Loucy (cell line): ENCODE measurements at regions not wholly inside any gene's neighbourhood (a gene's known extent, or its start where the extent isn't known, plus 50 kb on each side); places are given as distances from the start of the nearest gene placed in this dataset.

Experiments
- H2AFZ ChIP-seq: fragments of 200-600 bp; sonication (generic); 2 replicates; pipeline ENCODE4 v1.6.0; 2016; ENCODE audit warnings: antibody characterized with exemption, mild to moderate bottlenecking, low read length, moderate library complexity
- H3F3A ChIP-seq: fragments of 200-600 bp; 2 replicates; pipeline ENCODE4 v1.6.0; 2016; ENCODE audit warnings: antibody characterized with exemption, low read depth, mild to moderate bottlenecking
- H3K27me3 ChIP-seq: fragments of 200-600 bp; sonication (generic); 2 replicates; pipeline ENCODE4 v1.6.1; 2014; ENCODE audit warnings: low read length, mild to moderate bottlenecking; ENCODE audit not compliant: insufficient read depth, poor library complexity, severe bottlenecking
- H3K36me3 ChIP-seq: fragments of 200-600 bp; sonication (generic); 2 replicates; pipeline ENCODE4 v1.6.1; 2016; ENCODE audit warnings: low read length; ENCODE audit not compliant: insufficient read depth
- H3K4me1 ChIP-seq: fragments of 200-600 bp; sonication (generic); 2 replicates; pipeline ENCODE4 v1.5.1; 2014; ENCODE audit warnings: low read length, mild to moderate bottlenecking; ENCODE audit not compliant: insufficient read depth, poor library complexity, severe bottlenecking
- H3K4me2 ChIP-seq: fragments of 200-600 bp; sonication (generic); 2 replicates; pipeline ENCODE4 v1.6.0; 2014; ENCODE audit warnings: antibody characterized with exemption, low read length, low read depth, mild to moderate bottlenecking; ENCODE audit not compliant: poor library complexity, severe bottlenecking
- H3K4me3 ChIP-seq: fragments of 200-600 bp; sonication (generic); 2 replicates; pipeline ENCODE4 v1.5.1; 2014; ENCODE audit warnings: low read length, mild to moderate bottlenecking, mixed read lengths; ENCODE audit not compliant: poor library complexity, severe bottlenecking
- H3K79me2 ChIP-seq: fragments of 200-600 bp; sonication (generic); 2 replicates; pipeline ENCODE4 v1.6.1; 2014; ENCODE audit warnings: low read length; ENCODE audit not compliant: insufficient read depth
- H3K9ac ChIP-seq: fragments of 200-600 bp; sonication (generic); 2 replicates; pipeline ENCODE4 v1.6.0; 2014; ENCODE audit warnings: mild to moderate bottlenecking, low read depth, low read length, moderate library complexity; ENCODE audit not compliant: poor library complexity, severe bottlenecking
- H3K9me2 ChIP-seq: fragments of 200-600 bp; sonication (generic); replicated peaks from 2 replicates; pipeline ENCODE4 v1.6.1; 2016; ENCODE audit warnings: low read depth, low read length, mixed read lengths
- H3K9me3 ChIP-seq: fragments of 200-600 bp; sonication (generic); 2 replicates; pipeline ENCODE4 v1.6.1; 2014; ENCODE audit warnings: mild to moderate bottlenecking, antibody characterized with exemption, low read length, low read depth; ENCODE audit not compliant: insufficient read depth
- H4K20me1 ChIP-seq: fragments of 200-600 bp; sonication (generic); 2 replicates; pipeline ENCODE4 v1.6.0; 2014; ENCODE audit warnings: antibody characterized with exemption, low read length, mild to moderate bottlenecking; ENCODE audit not compliant: insufficient read depth, poor library complexity, severe bottlenecking
- EZH2phosphoT487 ChIP-seq: fragments of 200-600 bp; IDR thresholded peaks from 2 replicates; pipeline ENCODE4 v1.6.1; 2018; ENCODE audit warnings: antibody characterized with exemption, mild to moderate bottlenecking, moderate library complexity, borderline replicate concordance
- TF ChIP-seq, protein P1 (sequence below): fragments of 200-600 bp; sonication (generic); conservative IDR thresholded peaks from 2 replicates; pipeline ENCODE4 v1.5.1; 2014; ENCODE audit warnings: mild to moderate bottlenecking, antibody characterized with exemption, low read length

DNA sequence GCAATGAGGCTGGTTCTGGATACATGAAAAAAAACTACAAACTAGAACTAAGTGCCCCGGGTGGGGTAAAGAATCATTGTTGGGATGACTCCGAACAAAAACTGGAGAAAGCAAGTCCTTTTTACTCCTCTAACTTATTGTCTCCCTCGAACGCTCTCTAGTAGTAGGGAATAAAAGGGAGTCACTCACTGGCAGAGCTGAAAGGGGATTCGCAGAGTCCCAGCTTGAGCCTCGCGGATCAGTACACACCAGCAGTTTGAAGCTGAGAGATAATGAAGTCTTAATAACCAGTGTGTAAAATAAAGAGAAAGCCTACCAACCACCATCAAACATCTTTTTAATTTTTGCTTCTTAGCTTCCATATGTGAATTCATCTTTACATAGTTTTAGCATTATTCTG, 521.9 kb upstream of the ARX start:
- no peak overlapping the region for H3K4me2 ChIP-seq
- H3K4me3 ChIP-seq: no peak overlapping the region
- no peaks in the 10 kb centered on the region for H3K4me1 ChIP-seq
- no peaks in the 10 kb centered on the region for H3K9me2 ChIP-seq
- TF ChIP-seq, protein P1, sequence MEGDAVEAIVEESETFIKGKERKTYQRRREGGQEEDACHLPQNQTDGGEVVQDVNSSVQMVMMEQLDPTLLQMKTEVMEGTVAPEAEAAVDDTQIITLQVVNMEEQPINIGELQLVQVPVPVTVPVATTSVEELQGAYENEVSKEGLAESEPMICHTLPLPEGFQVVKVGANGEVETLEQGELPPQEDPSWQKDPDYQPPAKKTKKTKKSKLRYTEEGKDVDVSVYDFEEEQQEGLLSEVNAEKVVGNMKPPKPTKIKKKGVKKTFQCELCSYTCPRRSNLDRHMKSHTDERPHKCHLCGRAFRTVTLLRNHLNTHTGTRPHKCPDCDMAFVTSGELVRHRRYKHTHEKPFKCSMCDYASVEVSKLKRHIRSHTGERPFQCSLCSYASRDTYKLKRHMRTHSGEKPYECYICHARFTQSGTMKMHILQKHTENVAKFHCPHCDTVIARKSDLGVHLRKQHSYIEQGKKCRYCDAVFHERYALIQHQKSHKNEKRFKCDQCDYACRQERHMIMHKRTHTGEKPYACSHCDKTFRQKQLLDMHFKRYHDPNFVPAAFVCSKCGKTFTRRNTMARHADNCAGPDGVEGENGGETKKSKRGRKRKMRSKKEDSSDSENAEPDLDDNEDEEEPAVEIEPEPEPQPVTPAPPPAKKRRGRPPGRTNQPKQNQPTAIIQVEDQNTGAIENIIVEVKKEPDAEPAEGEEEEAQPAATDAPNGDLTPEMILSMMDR: no peak
- no peak for TF ChIP-seq EZH2phosphoT487
- no peaks in the 10 kb centered on the region for H3K9me3 ChIP-seq
- no peak overlapping the region for H3K9ac ChIP-seq
- no peaks in the 10 kb centered on the region for H3K79me2 ChIP-seq
- H3F3A ChIP-seq: no peaks in the 10 kb centered on the region
- H2AFZ ChIP-seq: no peak overlapping the region
- no peaks in the 10 kb centered on the region for H3K36me3 ChIP-seq
- no peaks in the 10 kb centered on the region for H4K20me1 ChIP-seq
- no peaks in the 10 kb centered on the region for H3K27me3 ChIP-seq

DNA sequence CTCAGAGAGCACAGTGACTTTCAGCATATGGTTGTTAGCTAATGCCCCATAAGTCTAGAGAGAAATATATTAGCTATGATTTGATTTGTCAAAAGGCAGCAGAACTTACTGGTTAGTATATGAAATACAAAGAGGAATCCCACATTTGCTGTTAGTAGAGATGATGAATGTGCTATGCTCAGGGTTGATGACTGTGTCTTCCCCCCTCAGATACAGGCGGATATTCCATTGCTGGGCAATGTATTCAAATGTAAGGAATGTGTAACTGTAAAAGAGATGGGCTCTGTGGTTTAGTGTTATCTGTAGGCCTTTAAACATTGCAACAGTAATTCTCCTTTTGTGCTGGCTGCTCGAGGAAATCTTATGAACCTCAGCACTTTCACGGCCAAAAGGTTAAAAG, 528.9 kb upstream of the ARX start:
- Histone ChIP-seq H3K36me3 (no peaks in the 10 kb centered on the region), H3K79me2 (no peaks in the 10 kb centered on the region), H4K20me1 (no peaks in the 10 kb centered on the region), H3K27me3 (no peaks in the 10 kb centered on the region), H3F3A (no peaks in the 10 kb centered on the region), H3K9ac (no peak overlapping the region), H3K4me2 (no peak overlapping the region), H3K4me3 (no peak overlapping the region), H3K4me1 (no peaks in the 10 kb centered on the region), H3K9me3 (no peaks in the 10 kb centered on the region), H2AFZ (no peak overlapping the region), H3K9me2 (no peaks in the 10 kb centered on the region)
- TF ChIP-seq, protein P1: no peak
- no peak for TF ChIP-seq EZH2phosphoT487

DNA sequence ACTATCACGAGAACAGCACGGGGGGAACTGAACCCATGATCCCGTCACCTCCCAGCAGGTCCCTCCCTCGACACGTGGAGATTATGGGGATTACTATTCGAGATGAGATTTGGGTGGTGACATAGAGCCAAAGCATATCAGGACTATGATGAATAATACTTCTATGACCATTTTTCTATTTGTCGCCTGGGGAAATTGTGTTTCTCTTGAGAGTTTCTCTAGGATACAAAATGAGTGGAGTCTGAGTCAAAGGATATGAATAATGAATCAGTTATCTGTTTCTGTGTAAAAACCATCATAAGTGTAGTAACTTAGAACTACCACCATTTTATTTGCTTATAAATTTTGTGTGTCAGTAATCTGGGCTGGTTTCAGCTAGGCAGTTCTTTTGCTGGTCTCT, 533.0 kb upstream of the ARX start:
- no peaks in the 10 kb centered on the region for H3K9me3 ChIP-seq
- TF ChIP-seq EZH2phosphoT487: no peak

DNA sequence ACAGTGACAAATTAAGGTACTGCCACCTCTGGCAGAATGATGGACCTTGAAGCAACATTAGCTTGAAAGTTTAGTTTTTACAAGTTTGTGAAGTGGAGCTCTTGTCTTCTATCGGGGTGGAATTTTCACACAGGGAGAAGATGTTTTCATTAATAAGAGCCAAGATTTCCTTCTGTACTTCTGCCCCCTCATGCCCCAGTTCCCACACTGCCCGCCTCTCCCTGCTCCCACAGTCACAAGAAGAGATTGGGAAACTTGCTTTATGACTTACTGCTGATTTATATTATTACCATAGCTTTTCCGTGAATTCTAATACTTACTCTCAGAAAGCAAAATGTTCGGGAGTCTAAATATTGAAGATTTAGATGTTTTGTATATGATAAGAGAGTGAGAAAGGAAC, 539.8 kb upstream of the ARX start:
- Histone ChIP-seq H2AFZ (no peak overlapping the region), H3K9me3 (no peaks in the 10 kb centered on the region), H3K36me3 (no peaks in the 10 kb centered on the region), H3K4me1 (no peaks in the 10 kb centered on the region), H3K79me2 (no peaks in the 10 kb centered on the region), H3K4me3 (no peak overlapping the region), H3K9ac (no peak overlapping the region), H4K20me1 (no peaks in the 10 kb centered on the region), H3K9me2 (no peaks in the 10 kb centered on the region), H3F3A (no peaks in the 10 kb centered on the region), H3K4me2 (no peak overlapping the region), H3K27me3 (no peaks in the 10 kb centered on the region)
- TF ChIP-seq, protein P1: no peak
- no peak for TF ChIP-seq EZH2phosphoT487

More for the DNA sequence above, 533.0 kb upstream of the ARX start:
- Histone ChIP-seq H3K36me3 (no peaks in the 10 kb centered on the region), H3K9ac (no peak overlapping the region), H3K4me3 (no peak overlapping the region), H3K4me1 (no peaks in the 10 kb centered on the region), H4K20me1 (no peaks in the 10 kb centered on the region), H3K79me2 (no peaks in the 10 kb centered on the region), H3K27me3 (no peaks in the 10 kb centered on the region), H3K4me2 (no peak overlapping the region), H2AFZ (no peak overlapping the region), H3F3A (no peaks in the 10 kb centered on the region), H3K9me2 (no peaks in the 10 kb centered on the region)
